ENCODE measurements at regions not wholly inside any gene's neighbourhood (a gene's known extent, or its start where the extent isn't known, plus 50 kb on each side); places are given as distances from the start of the nearest gene placed in this dataset.

GRCh38 chr11:18994860-18995259 lies 55.6 kb upstream of the MRGPRX1 start:
- intact Hi-C loops (cut with DNase I; ENCODE audit: low total_unique reads), result no loop called here
- Histone ChIP-seq H3K36me3 (no peaks in the 10 kb centered on the region), H3K27me3 (no peaks in the 10 kb centered on the region), H3K4me1 (no peaks in the 10 kb centered on the region), H3K9me3 (no peaks in the 10 kb centered on the region), H3K27ac (no peak overlapping the region), H3K4me3 (no peak overlapping the region)
- TF ChIP-seq EP300 (IDR thresholded peaks at IDR 0.05; ENCODE audit: low read depth) (no peak), POLR2AphosphoS5 (IDR thresholded peaks at IDR 0.05) (no peak), POLR2A (IDR thresholded peaks at IDR 0.05) (no peak)
- TF ChIP-seq, protein P1, sequence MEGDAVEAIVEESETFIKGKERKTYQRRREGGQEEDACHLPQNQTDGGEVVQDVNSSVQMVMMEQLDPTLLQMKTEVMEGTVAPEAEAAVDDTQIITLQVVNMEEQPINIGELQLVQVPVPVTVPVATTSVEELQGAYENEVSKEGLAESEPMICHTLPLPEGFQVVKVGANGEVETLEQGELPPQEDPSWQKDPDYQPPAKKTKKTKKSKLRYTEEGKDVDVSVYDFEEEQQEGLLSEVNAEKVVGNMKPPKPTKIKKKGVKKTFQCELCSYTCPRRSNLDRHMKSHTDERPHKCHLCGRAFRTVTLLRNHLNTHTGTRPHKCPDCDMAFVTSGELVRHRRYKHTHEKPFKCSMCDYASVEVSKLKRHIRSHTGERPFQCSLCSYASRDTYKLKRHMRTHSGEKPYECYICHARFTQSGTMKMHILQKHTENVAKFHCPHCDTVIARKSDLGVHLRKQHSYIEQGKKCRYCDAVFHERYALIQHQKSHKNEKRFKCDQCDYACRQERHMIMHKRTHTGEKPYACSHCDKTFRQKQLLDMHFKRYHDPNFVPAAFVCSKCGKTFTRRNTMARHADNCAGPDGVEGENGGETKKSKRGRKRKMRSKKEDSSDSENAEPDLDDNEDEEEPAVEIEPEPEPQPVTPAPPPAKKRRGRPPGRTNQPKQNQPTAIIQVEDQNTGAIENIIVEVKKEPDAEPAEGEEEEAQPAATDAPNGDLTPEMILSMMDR (IDR thresholded peaks at IDR 0.05), result no peak
- no peak for DNase-seq
- in situ Hi-C loops (cut with MboI; ENCODE audit: low pct_ligation_motif_present in 1 of 4, low pct_unique_long_range_greater_than_20kb in 1 of 4, low sequenced_read_pairs in 3 of 4), result loop anchor here in 1 of 4 donors (25.0 kb wide), 1 partner anchor 92 kb away; no protein-coding TSS in a partner anchor

Data from transverse colon (tissue), 4 donors.